GM19452 (cell line): ENCODE measurements at regions not wholly inside any gene's neighbourhood (a gene's known extent, or its start where the extent isn't known, plus 50 kb on each side); places are given as distances from the start of the nearest gene placed in this dataset.

Experiments
- ATAC-seq: cut with Tn5 transposase; IDR thresholded peaks from one replicate; pipeline ENCODE4 v1.9.1; 2021; ENCODE audit not compliant: unreplicated experiment

GRCh38 chr14:82511399-82511798, 977.7 kb upstream of the SEL1L start:
- no peak for ATAC-seq

- no peak for ATAC-seq
Measured at GRCh38 chr14:82520765-82521164, 987.1 kb upstream of the SEL1L start.

- ATAC-seq: no peak
Measured at GRCh38 chr14:82521191-82521590, 987.5 kb upstream of the SEL1L start.

- ATAC-seq: no peak
Measured at GRCh38 chr14:82528016-82528415, 994.4 kb upstream of the SEL1L start.

GRCh38 chr14:82533351-82533750, 999.7 kb upstream of the SEL1L start:
- ATAC-seq: no peak

GRCh38 chr14:82536566-82536965, 1002.9 kb upstream of the SEL1L start:
- no peak for ATAC-seq

GRCh38 chr14:82537831-82538230, 1004.2 kb upstream of the SEL1L start:
- no peak for ATAC-seq

GRCh38 chr14:82546401-82546800, 1012.7 kb upstream of the SEL1L start:
- ATAC-seq: no peak

GRCh38 chr14:82549306-82549990, 1015.8 kb upstream of the SEL1L start:
- ATAC-seq: no peak

GRCh38 chr14:82562881-82563280, 1029.2 kb upstream of the SEL1L start:
- ATAC-seq: no peak

- no peak for ATAC-seq
Measured at GRCh38 chr14:82565825-82566224, 1032.2 kb upstream of the SEL1L start.

GRCh38 chr14:82587226-82587625, 1053.6 kb upstream of the SEL1L start:
- no peak for ATAC-seq

GRCh38 chr14:82595466-82595865, 1061.8 kb upstream of the SEL1L start:
- ATAC-seq: no peak

- ATAC-seq: no peak
Measured at GRCh38 chr14:82602794-82603193, 1069.1 kb upstream of the SEL1L start.

GRCh38 chr14:82604819-82605218, 1071.2 kb upstream of the SEL1L start:
- no peak for ATAC-seq

- no peak for ATAC-seq
Measured at GRCh38 chr14:82621881-82622450, 1088.3 kb upstream of the SEL1L start.

- ATAC-seq: no peak
Measured at GRCh38 chr14:82626156-82627066, 1092.8 kb upstream of the SEL1L start.

- no peak for ATAC-seq
Measured at GRCh38 chr14:82635915-82636314, 1102.3 kb upstream of the SEL1L start.

- no peak for ATAC-seq
Measured at GRCh38 chr14:82636426-82636825, 1102.8 kb upstream of the SEL1L start.

GRCh38 chr14:82641050-82641540, 1107.4 kb upstream of the SEL1L start:
- no peak for ATAC-seq

- no peak for ATAC-seq
Measured at GRCh38 chr14:82642425-82642824, 1108.8 kb upstream of the SEL1L start.
